ENCODE measurements at regions not wholly inside any gene's neighbourhood (a gene's known extent, or its start where the extent isn't known, plus 50 kb on each side); places are given as distances from the start of the nearest gene placed in this dataset.

- no peak for TF ChIP-seq Cebpa-rat (IDR thresholded peaks at IDR 0.05)
- Histone ChIP-seq H3K36me3 (no peaks in the 10 kb centered on the region), H3K27ac (no peak overlapping the region), H3K4me1 (no peaks in the 10 kb centered on the region), H3K9ac (no peak overlapping the region), H3K9me3 (replicated peaks in 1 of 11) (no peaks in the 10 kb centered on the region), H3K27me3 (no peaks in the 10 kb centered on the region), H3K4me2 (no peak overlapping the region), H3K4me3 (no peak overlapping the region), H4K20me1 (no peaks in the 10 kb centered on the region)
Measured at GRCh38 chr6:92354270-92354829, 1065.0 kb downstream of the EPHA7 start.

GRCh38 chr6:92352130-92352529 is 1067.2 kb downstream of the EPHA7 start:
- no peaks in the 10 kb centered on the region for H3K27me3 ChIP-seq
- no peak overlapping the region for H3K9ac ChIP-seq
- no peak for TF ChIP-seq Cebpa-rat (IDR thresholded peaks at IDR 0.05)
- no peaks in the 10 kb centered on the region for H3K4me1 ChIP-seq
- H3K4me2 ChIP-seq, result no peak overlapping the region
- no peaks in the 10 kb centered on the region for H3K36me3 ChIP-seq
- H4K20me1 ChIP-seq, result no peaks in the 10 kb centered on the region
- no peaks in the 10 kb centered on the region for H3K9me3 ChIP-seq (replicated peaks in 1 of 11)
- no peak overlapping the region for H3K4me3 ChIP-seq
- no peak overlapping the region for H3K27ac ChIP-seq

DNA sequence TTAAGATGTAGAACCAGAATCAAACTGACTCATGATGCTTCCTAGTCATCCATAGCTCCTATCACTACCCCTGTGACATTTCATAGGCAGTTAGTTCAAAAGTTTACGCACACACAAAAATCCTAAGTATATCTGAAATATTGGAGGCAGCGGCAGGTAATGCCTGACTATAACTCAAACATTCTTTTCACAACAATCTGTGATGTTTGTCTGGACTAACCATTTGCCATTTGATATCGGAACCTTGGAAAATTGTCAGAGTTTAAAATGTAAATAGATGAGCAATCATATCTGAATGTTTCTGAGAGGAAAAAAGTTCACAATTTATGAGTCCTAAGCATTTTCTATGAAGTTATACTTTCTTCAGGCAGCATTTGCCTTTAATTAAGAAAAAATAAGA is 1078.2 kb downstream of the EPHA7 start:
- H3K4me2 ChIP-seq, result no peak overlapping the region
- H3K9ac ChIP-seq, result no peak overlapping the region
- H3K36me3 ChIP-seq, result no peaks in the 10 kb centered on the region
- TF ChIP-seq Cebpa-rat (IDR thresholded peaks at IDR 0.05), result no peak
- no peak overlapping the region for H3K27ac ChIP-seq
- H3K4me1 ChIP-seq, result no peaks in the 10 kb centered on the region
- no peaks in the 10 kb centered on the region for H3K9me3 ChIP-seq (replicated peaks in 1 of 11)
- no peaks in the 10 kb centered on the region for H3K27me3 ChIP-seq
- H4K20me1 ChIP-seq, result no peaks in the 10 kb centered on the region
- no peak overlapping the region for H3K4me3 ChIP-seq

DNA sequence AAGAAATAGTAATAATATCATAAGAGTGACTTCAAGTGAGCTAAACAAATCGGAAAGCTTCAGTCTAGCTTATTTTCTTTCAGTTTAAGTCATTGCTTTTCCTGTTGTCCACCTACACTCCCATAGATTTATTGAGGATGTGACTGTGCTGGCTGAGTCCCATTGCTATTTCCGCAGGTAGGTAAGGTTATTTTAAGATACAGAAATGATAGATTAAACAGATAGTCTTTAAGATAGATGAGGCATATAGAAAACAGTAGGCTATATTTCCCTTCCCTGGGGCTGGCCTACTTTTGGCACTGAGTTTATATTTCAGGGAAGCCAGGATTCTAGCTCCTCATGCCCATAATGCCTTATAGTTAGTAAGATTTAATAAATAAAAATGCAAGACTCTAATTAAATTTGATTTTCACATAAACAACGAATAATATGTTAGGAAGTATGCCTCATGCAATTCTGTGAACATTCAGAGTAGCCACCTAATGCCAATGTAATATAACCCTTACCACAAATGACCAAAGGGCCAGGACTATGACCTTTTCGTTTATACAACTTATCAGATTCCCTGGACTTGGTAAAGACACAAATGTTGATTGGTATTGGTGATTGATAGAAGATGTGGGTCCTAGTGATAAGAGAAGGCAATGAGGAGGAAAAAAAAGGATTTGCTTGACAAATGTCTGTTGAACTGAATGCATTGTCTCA is 1079.3 kb downstream of the EPHA7 start:
- Histone ChIP-seq H3K4me3 (no peak overlapping the region), H3K9me3 (replicated peaks in 1 of 11) (no peaks in the 10 kb centered on the region), H3K36me3 (no peaks in the 10 kb centered on the region), H4K20me1 (no peaks in the 10 kb centered on the region), H3K27me3 (no peaks in the 10 kb centered on the region), H3K4me1 (no peaks in the 10 kb centered on the region), H3K9ac (no peak overlapping the region), H3K27ac (no peak overlapping the region), H3K4me2 (no peak overlapping the region)
- TF ChIP-seq Cebpa-rat (IDR thresholded peaks at IDR 0.05), result no peak

- Histone ChIP-seq H3K4me2 (no peak overlapping the region), H3K4me3 (no peak overlapping the region), H3K9ac (no peak overlapping the region), H3K36me3 (no peaks in the 10 kb centered on the region), H3K4me1 (no peaks in the 10 kb centered on the region), H3K9me3 (replicated peaks in 1 of 11) (no peaks in the 10 kb centered on the region), H4K20me1 (no peaks in the 10 kb centered on the region), H3K27ac (no peak overlapping the region), H3K27me3 (no peaks in the 10 kb centered on the region)
- no peak for TF ChIP-seq Cebpa-rat (IDR thresholded peaks at IDR 0.05)
Measured at GRCh38 chr6:92337571-92337970, 1081.8 kb downstream of the EPHA7 start.

DNA sequence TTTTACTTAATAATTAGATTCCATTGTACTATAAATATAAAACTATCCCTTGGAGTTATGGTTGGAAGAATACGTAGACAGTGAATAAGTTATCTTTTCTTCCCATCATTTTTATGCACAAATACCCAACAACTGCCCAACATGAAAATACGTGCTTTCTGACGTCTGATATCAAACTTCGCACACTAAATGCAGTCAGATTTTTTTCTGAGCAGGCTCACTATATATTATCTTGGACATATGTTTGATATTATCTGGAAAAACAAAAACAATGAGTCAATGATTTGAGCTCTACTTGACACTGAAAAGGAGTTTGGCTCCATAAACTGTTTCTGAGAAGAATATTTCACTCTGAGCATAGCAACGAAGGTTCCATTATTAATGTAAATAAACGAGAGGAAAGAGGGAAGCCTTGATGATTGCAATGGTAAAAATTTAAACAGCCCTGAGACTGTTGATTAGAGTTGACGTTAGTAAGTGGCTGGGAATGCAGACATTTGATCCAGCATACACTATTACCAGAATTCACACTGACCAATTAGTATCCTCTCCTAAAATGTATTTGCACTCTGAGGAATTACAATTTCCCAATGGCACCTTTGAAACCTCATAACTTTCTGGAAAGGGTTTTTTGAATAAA is 1090.0 kb downstream of the EPHA7 start:
- Histone ChIP-seq H3K4me3 (no peak overlapping the region), H3K27ac (no peak overlapping the region), H3K4me2 (no peak overlapping the region), H3K9me3 (replicated peaks in 1 of 11) (no peaks in the 10 kb centered on the region), H3K9ac (no peak overlapping the region), H3K36me3 (no peaks in the 10 kb centered on the region), H3K27me3 (no peaks in the 10 kb centered on the region), H3K4me1 (no peaks in the 10 kb centered on the region), H4K20me1 (no peaks in the 10 kb centered on the region)
- TF ChIP-seq Cebpa-rat (IDR thresholded peaks at IDR 0.05), result no peak

DNA sequence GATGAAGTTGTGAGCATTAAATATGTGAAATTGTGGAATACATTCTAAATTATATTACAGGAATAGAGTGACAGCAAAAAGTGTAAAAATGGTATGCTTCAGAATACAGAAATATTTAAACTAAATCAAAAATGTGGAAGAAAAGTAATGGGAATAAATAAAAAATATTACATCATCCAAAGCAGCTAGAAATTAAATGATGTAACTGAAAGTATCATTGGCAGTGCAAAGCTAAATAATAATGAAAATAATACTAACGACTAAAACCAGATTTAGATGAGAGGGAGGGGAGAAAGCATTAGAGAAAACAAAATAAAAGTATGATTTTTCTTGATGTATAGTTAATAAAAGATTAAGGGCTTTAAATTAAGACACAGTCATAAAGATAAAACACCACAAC is 1104.0 kb downstream of the EPHA7 start:
- H3K36me3 ChIP-seq, result no peaks in the 10 kb centered on the region
- H3K9me3 ChIP-seq (replicated peaks in 1 of 11), result peaks cover 0 to 6% (median 0%) of the 10 kb centered on the region in 11 experiments; a peak in 2 of 22 replicates
- H3K27me3 ChIP-seq, result no peaks in the 10 kb centered on the region
- TF ChIP-seq Cebpa-rat (IDR thresholded peaks at IDR 0.05), result no peak
- H3K4me1 ChIP-seq, result no peaks in the 10 kb centered on the region
- H3K4me3 ChIP-seq, result no peak overlapping the region
- no peak overlapping the region for H3K27ac ChIP-seq
- H4K20me1 ChIP-seq, result no peaks in the 10 kb centered on the region
- no peak overlapping the region for H3K4me2 ChIP-seq
- H3K9ac ChIP-seq, result no peak overlapping the region

GRCh38 chr6:92297101-92297500 is 1122.3 kb downstream of the EPHA7 start:
- Histone ChIP-seq H3K4me2 (no peak overlapping the region), H3K9ac (no peak overlapping the region), H3K27ac (no peak overlapping the region), H3K36me3 (no peaks in the 10 kb centered on the region), H3K9me3 (replicated peaks in 1 of 11) (peaks cover 0 to 2% (median 0%) of the 10 kb centered on the region in 11 experiments; a peak in 1 of 22 replicates), H3K27me3 (no peaks in the 10 kb centered on the region), H4K20me1 (no peaks in the 10 kb centered on the region), H3K4me1 (no peaks in the 10 kb centered on the region), H3K4me3 (no peak overlapping the region)
- TF ChIP-seq Cebpa-rat (IDR thresholded peaks at IDR 0.05), result no peak

- peaks cover 0 to 4% (median 0%) of the 10 kb centered on the region in 11 experiments; a peak in 2 of 22 replicates for H3K9me3 ChIP-seq (replicated peaks in 1 of 11)
- no peak for TF ChIP-seq Cebpa-rat (IDR thresholded peaks at IDR 0.05)
- no peak overlapping the region for H3K9ac ChIP-seq
Measured at GRCh38 chr6:92292067-92292466, 1127.3 kb downstream of the EPHA7 start.

GRCh38 chr6:92289831-92290230 is 1129.5 kb downstream of the EPHA7 start:
- no peaks in the 10 kb centered on the region for H3K36me3 ChIP-seq
- TF ChIP-seq Cebpa-rat (IDR thresholded peaks at IDR 0.05), result no peak
- no peaks in the 10 kb centered on the region for H3K27me3 ChIP-seq
- no peaks in the 10 kb centered on the region for H4K20me1 ChIP-seq
- no peak overlapping the region for H3K27ac ChIP-seq
- peaks cover 0 to 4% (median 0%) of the 10 kb centered on the region in 11 experiments; a peak in 2 of 22 replicates for H3K9me3 ChIP-seq (replicated peaks in 1 of 11)
- no peak overlapping the region for H3K4me3 ChIP-seq
- no peak overlapping the region for H3K4me2 ChIP-seq
- no peaks in the 10 kb centered on the region for H3K4me1 ChIP-seq
- H3K9ac ChIP-seq, result no peak overlapping the region

More at GRCh38 chr6:92292067-92292466, 1127.3 kb downstream of the EPHA7 start:
- H3K27ac ChIP-seq, result no peak overlapping the region
- H3K27me3 ChIP-seq, result no peaks in the 10 kb centered on the region
- no peak overlapping the region for H3K4me2 ChIP-seq
- no peaks in the 10 kb centered on the region for H4K20me1 ChIP-seq
- no peaks in the 10 kb centered on the region for H3K36me3 ChIP-seq
- H3K4me1 ChIP-seq, result no peaks in the 10 kb centered on the region
- H3K4me3 ChIP-seq, result no peak overlapping the region

Data from BLaER1 treated with 17β-estradiol and CSF1 and Interleukin-3, amounts not matched to agents 10 nM and 100 nM (cell line).